SK-N-MC (cell line): ENCODE measurements at regions not wholly inside any gene's neighbourhood (a gene's known extent, or its start where the extent isn't known, plus 50 kb on each side); places are given as distances from the start of the nearest gene placed in this dataset.

Experiments
- EZH2 ChIP-seq: fragments of 200-600 bp; sonication (generic); IDR thresholded peaks from one replicate; pipeline ENCODE4 v1.6.1; 2017; ENCODE audit warnings: antibody characterized with exemption
- FOXP2 ChIP-seq: optimal IDR thresholded peaks from 2 replicates; pipeline ENCODE3; 2011; ENCODE audit warnings: mild to moderate bottlenecking, moderate library complexity; ENCODE audit not compliant: insufficient read depth; ENCODE audit errors: extremely low read length, control extremely low read depth
- POLR2AphosphoS5 ChIP-seq: IDR thresholded peaks from 2 replicates; pipeline ENCODE4 v1.6.1; 2012; ENCODE audit warnings: mild to moderate bottlenecking, low read depth, low read length, borderline replicate concordance

- TF ChIP-seq EZH2 (no peak), POLR2AphosphoS5 (no peak), FOXP2 (no peak)
Observed at GRCh38 chr7:98555403-98555802, 61.7 kb upstream of the NPTX2 start.
